ENCODE measurements at regions not wholly inside any gene's neighbourhood (a gene's known extent, or its start where the extent isn't known, plus 50 kb on each side); places are given as distances from the start of the nearest gene placed in this dataset.

DNA sequence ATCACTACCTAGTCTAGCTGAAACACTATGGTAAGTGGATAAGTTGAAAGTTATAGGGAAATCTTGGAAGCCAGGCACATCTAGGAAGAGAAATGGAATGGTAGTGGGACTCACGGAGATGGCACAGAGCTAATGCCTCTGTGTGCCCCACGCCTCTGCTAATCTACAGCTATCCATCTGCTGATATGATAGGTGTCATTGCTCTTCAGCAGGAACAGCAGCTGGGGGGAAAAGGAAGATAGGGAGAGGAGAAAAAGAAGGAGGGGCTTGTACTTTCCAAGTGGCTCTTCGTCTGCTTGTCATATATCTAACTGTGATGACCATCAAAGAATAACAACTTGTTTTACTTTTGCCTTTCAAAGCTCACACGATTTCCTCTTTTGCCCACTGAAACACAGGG lies 1199.1 kb upstream of the SORCS1 start:
- WGBS: 73% methylated on average over 4 of the region's 4 CpGs
- H3K27me3 ChIP-seq (ENCODE audit: control insufficient read depth in 2 of 2, insufficient read depth in 1 of 2, low read length in 1 of 2): no peaks in the 10 kb centered on the region
- no peaks in the 10 kb centered on the region for H3K36me3 ChIP-seq (ENCODE audit: control insufficient read depth in 2 of 2, insufficient read depth in 2 of 2, low read length in 1 of 2)
- H3K4me3 ChIP-seq (ENCODE audit: low read length in 2 of 2): no peak overlapping the region
- no peaks in the 10 kb centered on the region for H3K4me1 ChIP-seq (ENCODE audit: control insufficient read depth in 2 of 2, insufficient read depth in 2 of 2, low read length in 2 of 2)
- no peak overlapping the region for H3K27ac ChIP-seq (ENCODE audit: low read depth in 1 of 2, low read length in 1 of 2)
- no peaks in the 10 kb centered on the region for H3K9me3 ChIP-seq (ENCODE audit: control insufficient read depth in 2 of 2, insufficient read depth in 1 of 2, low read length in 1 of 2)
- DNase-seq (ENCODE audit: low read depth in 6 of 9, low spot score in 9 of 9): no peak

DNA sequence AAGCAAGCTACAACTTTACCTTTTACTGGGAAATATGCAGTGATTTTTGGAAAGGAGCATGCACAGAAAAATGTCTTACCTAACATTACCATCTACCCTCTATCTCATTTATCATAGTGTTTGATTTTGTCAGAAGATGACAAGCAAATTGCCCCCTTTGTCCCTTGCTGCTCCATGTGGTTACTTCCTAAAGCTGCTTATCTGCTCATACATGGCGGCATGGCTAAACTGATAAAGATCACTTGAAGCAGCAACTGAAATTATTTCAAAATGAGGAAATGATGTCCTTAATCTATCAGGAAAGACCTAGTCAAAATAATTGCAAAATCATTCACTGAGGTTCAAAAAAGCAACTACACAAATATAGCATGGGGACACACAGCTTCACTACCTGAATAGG lies 1198.5 kb upstream of the SORCS1 start:
- no peak for DNase-seq (ENCODE audit: low read depth in 6 of 9, low spot score in 9 of 9)

DNA sequence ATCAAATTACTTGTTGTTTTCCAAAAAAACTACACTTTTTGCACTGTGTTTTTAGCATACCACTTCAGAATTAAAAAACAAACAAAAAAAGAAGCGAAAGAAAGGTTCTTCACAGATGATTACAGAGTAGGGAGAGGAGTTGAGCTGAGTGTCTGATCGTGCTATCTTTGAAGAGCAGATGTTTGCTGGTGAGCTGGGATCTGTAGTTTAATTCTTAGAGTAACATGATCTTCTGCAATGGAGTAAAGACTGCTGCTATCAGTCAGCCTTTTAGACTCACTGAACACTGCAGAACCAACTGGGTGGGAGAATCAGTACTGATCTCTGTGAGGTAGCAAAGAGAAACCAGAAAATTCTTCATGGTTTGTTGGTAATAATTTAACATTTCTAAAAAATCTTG lies 1197.8 kb upstream of the SORCS1 start:
- no peak overlapping the region for H3K4me3 ChIP-seq (ENCODE audit: low read length in 2 of 2)
- H3K36me3 ChIP-seq (ENCODE audit: control insufficient read depth in 2 of 2, insufficient read depth in 2 of 2, low read length in 1 of 2): no peaks in the 10 kb centered on the region
- 79% methylated on average over 2 of the region's 2 CpGs for WGBS
- no peaks in the 10 kb centered on the region for H3K9me3 ChIP-seq (ENCODE audit: control insufficient read depth in 2 of 2, insufficient read depth in 1 of 2, low read length in 1 of 2)
- H3K27ac ChIP-seq (ENCODE audit: low read depth in 1 of 2, low read length in 1 of 2): no peak overlapping the region
- no peaks in the 10 kb centered on the region for H3K27me3 ChIP-seq (ENCODE audit: control insufficient read depth in 2 of 2, insufficient read depth in 1 of 2, low read length in 1 of 2)
- DNase-seq (ENCODE audit: low read depth in 6 of 9, low spot score in 9 of 9): no peak
- no peaks in the 10 kb centered on the region for H3K4me1 ChIP-seq (ENCODE audit: control insufficient read depth in 2 of 2, insufficient read depth in 2 of 2, low read length in 2 of 2)

More for the DNA sequence above, 1198.5 kb upstream of the SORCS1 start:
- 96% methylated on average over 1 of the region's 1 CpG for WGBS
- Histone ChIP-seq H3K4me3 (ENCODE audit: low read length in 2 of 2) (no peak overlapping the region), H3K27ac (ENCODE audit: low read depth in 1 of 2, low read length in 1 of 2) (no peak overlapping the region), H3K36me3 (ENCODE audit: control insufficient read depth in 2 of 2, insufficient read depth in 2 of 2, low read length in 1 of 2) (no peaks in the 10 kb centered on the region), H3K9me3 (ENCODE audit: control insufficient read depth in 2 of 2, insufficient read depth in 1 of 2, low read length in 1 of 2) (no peaks in the 10 kb centered on the region), H3K4me1 (ENCODE audit: control insufficient read depth in 2 of 2, insufficient read depth in 2 of 2, low read length in 2 of 2) (no peaks in the 10 kb centered on the region), H3K27me3 (ENCODE audit: control insufficient read depth in 2 of 2, insufficient read depth in 1 of 2, low read length in 1 of 2) (no peaks in the 10 kb centered on the region)

DNA sequence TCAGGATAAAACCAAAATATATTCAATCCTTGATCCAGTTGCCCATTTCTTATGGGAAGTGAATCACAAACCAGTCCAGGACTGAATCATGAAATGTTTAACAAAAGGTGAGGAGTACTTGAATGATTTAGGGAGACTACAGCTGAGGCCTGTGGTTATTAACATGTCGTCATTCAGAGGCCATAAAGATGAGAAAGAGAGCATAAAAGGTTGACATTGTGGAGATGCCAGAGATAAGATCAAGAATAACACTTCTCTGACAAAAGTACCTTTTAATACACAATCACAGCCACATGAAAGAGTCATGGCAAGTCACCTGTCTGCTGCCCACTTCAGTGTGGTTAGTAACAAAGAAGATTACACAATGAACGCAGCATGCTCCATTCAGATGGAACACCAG lies 1195.7 kb upstream of the SORCS1 start:
- Histone ChIP-seq H3K9me3 (ENCODE audit: control insufficient read depth in 2 of 2, insufficient read depth in 1 of 2, low read length in 1 of 2) (no peaks in the 10 kb centered on the region), H3K27ac (ENCODE audit: low read depth in 1 of 2, low read length in 1 of 2) (no peak overlapping the region), H3K4me3 (ENCODE audit: low read length in 2 of 2) (no peak overlapping the region), H3K36me3 (ENCODE audit: control insufficient read depth in 2 of 2, insufficient read depth in 2 of 2, low read length in 1 of 2) (no peaks in the 10 kb centered on the region), H3K4me1 (ENCODE audit: control insufficient read depth in 2 of 2, insufficient read depth in 2 of 2, low read length in 2 of 2) (no peaks in the 10 kb centered on the region), H3K27me3 (ENCODE audit: control insufficient read depth in 2 of 2, insufficient read depth in 1 of 2, low read length in 1 of 2) (no peaks in the 10 kb centered on the region)
- no peak for DNase-seq (ENCODE audit: low read depth in 6 of 9, low spot score in 9 of 9)
- 46% methylated on average over 2 of the region's 2 CpGs for WGBS

GRCh38 chr10:108358912-108359311 lies 1194.4 kb upstream of the SORCS1 start:
- DNase-seq (ENCODE audit: low read depth in 6 of 9, low spot score in 9 of 9): no peak
- Histone ChIP-seq H3K27ac (ENCODE audit: low read depth in 1 of 2, low read length in 1 of 2) (no peak overlapping the region), H3K4me3 (ENCODE audit: low read length in 2 of 2) (no peak overlapping the region), H3K36me3 (ENCODE audit: control insufficient read depth in 2 of 2, insufficient read depth in 2 of 2, low read length in 1 of 2) (no peaks in the 10 kb centered on the region), H3K4me1 (ENCODE audit: control insufficient read depth in 2 of 2, insufficient read depth in 2 of 2, low read length in 2 of 2) (no peaks in the 10 kb centered on the region), H3K27me3 (ENCODE audit: control insufficient read depth in 2 of 2, insufficient read depth in 1 of 2, low read length in 1 of 2) (no peaks in the 10 kb centered on the region), H3K9me3 (ENCODE audit: control insufficient read depth in 2 of 2, insufficient read depth in 1 of 2, low read length in 1 of 2) (no peaks in the 10 kb centered on the region)
- WGBS: 73% methylated on average over 3 of the region's 3 CpGs

- no peak overlapping the region for H3K4me3 ChIP-seq (ENCODE audit: low read length in 2 of 2)
- 72% methylated on average over 2 of the region's 2 CpGs for WGBS
- no peaks in the 10 kb centered on the region for H3K4me1 ChIP-seq (ENCODE audit: control insufficient read depth in 2 of 2, insufficient read depth in 2 of 2, low read length in 2 of 2)
- H3K9me3 ChIP-seq (ENCODE audit: control insufficient read depth in 2 of 2, insufficient read depth in 1 of 2, low read length in 1 of 2): no peaks in the 10 kb centered on the region
- DNase-seq (ENCODE audit: low read depth in 6 of 9, low spot score in 9 of 9): no peak
- H3K36me3 ChIP-seq (ENCODE audit: control insufficient read depth in 2 of 2, insufficient read depth in 2 of 2, low read length in 1 of 2): no peaks in the 10 kb centered on the region
- no peak overlapping the region for H3K27ac ChIP-seq (ENCODE audit: low read depth in 1 of 2, low read length in 1 of 2)
- H3K27me3 ChIP-seq (ENCODE audit: control insufficient read depth in 2 of 2, insufficient read depth in 1 of 2, low read length in 1 of 2): no peaks in the 10 kb centered on the region
Observed at GRCh38 chr10:108352771-108353170, 1188.3 kb upstream of the SORCS1 start.

GRCh38 chr10:108348215-108348614 lies 1183.7 kb upstream of the SORCS1 start:
- H3K4me1 ChIP-seq (ENCODE audit: control insufficient read depth in 2 of 2, insufficient read depth in 2 of 2, low read length in 2 of 2): no peaks in the 10 kb centered on the region
- no peak overlapping the region for H3K4me3 ChIP-seq (ENCODE audit: low read length in 2 of 2)
- no peaks in the 10 kb centered on the region for H3K9me3 ChIP-seq (ENCODE audit: control insufficient read depth in 2 of 2, insufficient read depth in 1 of 2, low read length in 1 of 2)
- DNase-seq (ENCODE audit: low read depth in 6 of 9, low spot score in 9 of 9): no peak
- WGBS: 85% methylated on average over 2 of the region's 2 CpGs
- H3K36me3 ChIP-seq (ENCODE audit: control insufficient read depth in 2 of 2, insufficient read depth in 2 of 2, low read length in 1 of 2): no peaks in the 10 kb centered on the region
- H3K27me3 ChIP-seq (ENCODE audit: control insufficient read depth in 2 of 2, insufficient read depth in 1 of 2, low read length in 1 of 2): no peaks in the 10 kb centered on the region
- no peak overlapping the region for H3K27ac ChIP-seq (ENCODE audit: low read depth in 1 of 2, low read length in 1 of 2)

DNA sequence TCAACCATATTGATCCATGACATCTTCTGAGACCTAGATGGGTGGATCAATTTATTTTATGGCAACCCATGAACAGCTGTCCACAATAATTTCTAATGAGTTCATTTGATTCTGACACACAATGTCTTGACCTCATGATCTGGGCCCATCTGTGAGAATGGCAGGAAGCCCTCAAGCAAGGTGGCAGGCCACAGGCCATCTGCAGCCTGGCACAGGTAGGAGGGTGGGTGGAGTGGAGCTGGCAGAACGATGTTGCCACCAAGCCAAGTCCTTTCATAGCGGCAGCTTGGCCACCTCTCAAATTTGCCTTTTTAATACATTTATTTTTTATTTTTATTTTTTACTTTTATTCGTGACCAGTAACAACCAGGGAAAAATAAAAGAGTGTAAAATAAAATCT lies 1181.6 kb upstream of the SORCS1 start:
- no peaks in the 10 kb centered on the region for H3K4me1 ChIP-seq (ENCODE audit: control insufficient read depth in 2 of 2, insufficient read depth in 2 of 2, low read length in 2 of 2)
- H3K36me3 ChIP-seq (ENCODE audit: control insufficient read depth in 2 of 2, insufficient read depth in 2 of 2, low read length in 1 of 2): no peaks in the 10 kb centered on the region
- 92% methylated on average over 3 of the region's 3 CpGs for WGBS
- no peaks in the 10 kb centered on the region for H3K9me3 ChIP-seq (ENCODE audit: control insufficient read depth in 2 of 2, insufficient read depth in 1 of 2, low read length in 1 of 2)
- DNase-seq (ENCODE audit: low read depth in 6 of 9, low spot score in 9 of 9): no peak
- no peak overlapping the region for H3K27ac ChIP-seq (ENCODE audit: low read depth in 1 of 2, low read length in 1 of 2)
- H3K4me3 ChIP-seq (ENCODE audit: low read length in 2 of 2): no peak overlapping the region
- no peaks in the 10 kb centered on the region for H3K27me3 ChIP-seq (ENCODE audit: control insufficient read depth in 2 of 2, insufficient read depth in 1 of 2, low read length in 1 of 2)

- DNase-seq (ENCODE audit: low read depth in 6 of 9, low spot score in 9 of 9): no peak
- H3K36me3 ChIP-seq (ENCODE audit: control insufficient read depth in 2 of 2, insufficient read depth in 2 of 2, low read length in 1 of 2): no peaks in the 10 kb centered on the region
- H3K4me1 ChIP-seq (ENCODE audit: control insufficient read depth in 2 of 2, insufficient read depth in 2 of 2, low read length in 2 of 2): no peaks in the 10 kb centered on the region
- H3K9me3 ChIP-seq (ENCODE audit: control insufficient read depth in 2 of 2, insufficient read depth in 1 of 2, low read length in 1 of 2): no peaks in the 10 kb centered on the region
- no peaks in the 10 kb centered on the region for H3K27me3 ChIP-seq (ENCODE audit: control insufficient read depth in 2 of 2, insufficient read depth in 1 of 2, low read length in 1 of 2)
- H3K27ac ChIP-seq (ENCODE audit: low read depth in 1 of 2, low read length in 1 of 2): no peak overlapping the region
- no peak overlapping the region for H3K4me3 ChIP-seq (ENCODE audit: low read length in 2 of 2)
Observed at GRCh38 chr10:108338146-108338545, 1173.6 kb upstream of the SORCS1 start.

DNA sequence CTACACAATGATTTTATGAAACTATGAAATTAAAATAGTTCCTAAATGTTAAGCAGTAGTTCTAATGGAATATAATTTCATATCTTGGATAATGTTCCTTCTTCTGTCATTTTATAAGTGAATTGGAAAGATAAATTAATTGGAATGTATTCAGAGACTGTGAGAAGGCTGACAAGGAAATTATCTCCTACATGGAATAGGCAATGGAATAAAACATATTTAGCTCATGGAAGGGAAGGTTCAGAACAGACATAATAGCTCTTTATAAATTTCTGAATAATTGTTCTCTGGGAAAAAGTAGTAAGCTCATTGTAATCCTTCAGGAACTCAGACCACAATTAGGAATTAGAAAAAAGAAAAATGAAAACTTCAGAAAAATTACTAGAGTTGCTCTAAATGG lies 1172.3 kb upstream of the SORCS1 start:
- DNase-seq (ENCODE audit: low read depth in 6 of 9, low spot score in 9 of 9): no peak
- Histone ChIP-seq H3K27ac (ENCODE audit: low read depth in 1 of 2, low read length in 1 of 2) (no peak overlapping the region), H3K9me3 (ENCODE audit: control insufficient read depth in 2 of 2, insufficient read depth in 1 of 2, low read length in 1 of 2) (no peaks in the 10 kb centered on the region), H3K36me3 (ENCODE audit: control insufficient read depth in 2 of 2, insufficient read depth in 2 of 2, low read length in 1 of 2) (no peaks in the 10 kb centered on the region), H3K27me3 (ENCODE audit: control insufficient read depth in 2 of 2, insufficient read depth in 1 of 2, low read length in 1 of 2) (no peaks in the 10 kb centered on the region), H3K4me3 (ENCODE audit: low read length in 2 of 2) (no peak overlapping the region), H3K4me1 (ENCODE audit: control insufficient read depth in 2 of 2, insufficient read depth in 2 of 2, low read length in 2 of 2) (no peaks in the 10 kb centered on the region)
